ENCODE measurements at regions not wholly inside any gene's neighbourhood (a gene's known extent, or its start where the extent isn't known, plus 50 kb on each side); places are given as distances from the start of the nearest gene placed in this dataset.

- TF ChIP-seq CTCF (IDR thresholded peaks at IDR 0.05) (no peak), POLR2A (IDR thresholded peaks at IDR 0.05) (no peak)
These were observed 78.4 kb upstream of the RORA start for GRCh38 chr15:61307474-61307873.
